Heart left ventricle (tissue), 16 donors: ENCODE measurements at regions not wholly inside any gene's neighbourhood (a gene's known extent, or its start where the extent isn't known, plus 50 kb on each side); places are given as distances from the start of the nearest gene placed in this dataset.

Source experiments
- ATAC-seq, 4 donors: fragments of 200-7000 bp; cut with Tn5 transposase; one replicate each; pipeline ENCODE4 v1.9.1; 2020 to 2022; ENCODE audit warnings: moderate library complexity in 4 of 4, mild to moderate bottlenecking in 3 of 4, moderate number of reproducible peaks in 1 of 4
- DNase-seq, 5 donors: peaks; one replicate each; pipeline ENCODE4 v3.0.0-alpha.2; 2020
- H3K27ac ChIP-seq, 12 donors: fragments of 200-600 bp; sonication (generic) in 4 of 12; one replicate each; pipeline versions ENCODE4 v1.5.0 to v1.8.0; 2016 to 2022; ENCODE audit warnings: mild to moderate bottlenecking in 2 of 12
- H3K27me3 ChIP-seq, 9 donors: fragments of 200-600 bp; sonication (generic) in 2 of 9; one replicate each; pipeline versions ENCODE4 v1.5.1 to v1.8.0; 2016 to 2022; ENCODE audit warnings: mild to moderate bottlenecking in 3 of 9
- H3K36me3 ChIP-seq, 9 donors: fragments of 200-600 bp; sonication (generic) in 2 of 9; one replicate each; pipeline versions ENCODE4 v1.5.0 to v1.8.0; 2018 to 2022; ENCODE audit warnings: mild to moderate bottlenecking in 2 of 9
- H3K4me1 ChIP-seq, 12 donors: fragments of 200-600 bp; sonication (generic) in 4 of 12; one replicate each; pipeline versions ENCODE4 v1.5.0 to v1.8.0; 2016 to 2022; ENCODE audit warnings: mild to moderate bottlenecking in 3 of 12
- H3K4me3 ChIP-seq, 12 donors: fragments of 200-600 bp; sonication (generic) in 4 of 12; one replicate each; pipeline versions ENCODE4 v1.5.0 to v1.8.0; 2017 to 2022; ENCODE audit warnings: mild to moderate bottlenecking in 9 of 12, moderate library complexity in 4 of 12
- H3K9me3 ChIP-seq, 12 donors: fragments of 200-600 bp; sonication (generic) in 4 of 12; one replicate each; pipeline versions ENCODE4 v1.5.0 to v1.8.0; 2016 to 2022; ENCODE audit warnings: mild to moderate bottlenecking in 1 of 12
- CTCF ChIP-seq, 12 donors: fragments of 200-600 bp; sonication (generic) in 4 of 12; IDR thresholded peaks; one replicate each; pipeline versions ENCODE4 v1.5.0 to v1.8.0; 2018 to 2022; ENCODE audit warnings: antibody characterized with exemption in 12 of 12, mild to moderate bottlenecking in 5 of 12
- POLR2A ChIP-seq, 2 donors: fragments of 450-650 bp; IDR thresholded peaks; one replicate each; pipeline ENCODE4 v1.6.1; 2017; ENCODE audit warnings: antibody characterized with exemption in 2 of 2, mild to moderate bottlenecking in 2 of 2, moderate library complexity in 2 of 2
- WGBS, 4 donors: extraction: QIAGEN DNeasy Blood & Tissue Kit in 2 of 4; methylation state at CpG; one replicate each; pipeline versions ENCODE4 v1.1.5 to v1.1.7; 2013 to 2018; 5-methylcytosine and 5-hydroxymethylcytosine counted together
- intact Hi-C, 10 donors: fragments of 100-400 bp; cut with DNase I; formaldehyde crosslinking; loops; one replicate each; pipeline versions ENCODE4 v1.11.1 to v1.14.2; 2022
- donor health status: ischemic (EF 13 %, LVEDD 7.1; RV severe dilation, severe dysfunction).
- donor health status: healthy with polysubstance abuse.
- donor health status: DM: no; HTN: yes; CAD: no.
- donor health status: DM: no; HTN: no; CAD: no.
- donor health status: ischemic (EF 25% LVEDD 6.9; RV normal size, moderate dysfunction).
- donor health status: ischemic (EF 25% LVEDD 5.7; RV mildly dilated, moderate dysfunction).
- donor health status: healthy.
- donor health status: DM: yes; HTN: yes; CAD: no.
- donor health status: ischemic (EF 35%, LVEDD 5.7; RV mildly dilated, moderate dysfunction).
- donor health status: nonischemic (EF 11% LVEDD 7.7; RV severe dilation, severe dysfunction).
- donor health status: DM: yes; HTN: yes; CAD: no.
- donor health status: PGD.
- donor health status: ischemic (EF 29% LVEDD 5.4; RV normal size, mild dysfunction).
- donor health status: nonischemic (EF 23%, LVEDD 6.1; RV moderate dilation, normal function).

GRCh38 chr3:43857361-43858293, 166.9 kb downstream of the ABHD5 start:
- Histone ChIP-seq H3K4me3 (no peak overlapping the region), H3K27me3 (peaks cover 0 to 55% (median 15%) of the 10 kb centered on the region in 9 donors), H3K4me1 (no peaks in the 10 kb centered on the region), H3K36me3 (no peaks in the 10 kb centered on the region), H3K9me3 (no peaks in the 10 kb centered on the region), H3K27ac (no peak overlapping the region)
- 64 to 78% (median 70%) methylated on average over 6 of the region's 6 CpGs for WGBS, 4 donors
- no peak for DNase-seq
- intact Hi-C loops = loop anchor here in 4 of 10 donors (5.0 to 10.0 kb wide), 3 partner anchors 313 to 340 kb away; no protein-coding TSS in a partner anchor
- no peak for ATAC-seq
- TF ChIP-seq CTCF (IDR thresholded peaks at IDR 0.05) (no peak), POLR2A (IDR thresholded peaks at IDR 0.05) (no peak)

- Histone ChIP-seq H3K27ac (no peak overlapping the region), H3K9me3 (no peaks in the 10 kb centered on the region), H3K36me3 (no peaks in the 10 kb centered on the region), H3K27me3 (peaks cover 0 to 54% (median 15%) of the 10 kb centered on the region in 9 donors), H3K4me1 (no peaks in the 10 kb centered on the region), H3K4me3 (no peak overlapping the region)
- TF ChIP-seq POLR2A (IDR thresholded peaks at IDR 0.05) (no peak), CTCF (IDR thresholded peaks at IDR 0.05) (no peak)
- intact Hi-C loops = loop anchor here in 4 of 10 donors (5.0 to 10.0 kb wide), 3 partner anchors 313 to 339 kb away; no protein-coding TSS in a partner anchor
- no peak for ATAC-seq
- DNase-seq = no peak
- 7 to 20% (median 16%) methylated on average over 10 to 14 of the region's 14 CpGs for WGBS, 4 donors
These were observed 167.6 kb downstream of the ABHD5 start for GRCh38 chr3:43858294-43858701.

GRCh38 chr3:43859766-43860165, 169.0 kb downstream of the ABHD5 start:
- H3K36me3 ChIP-seq = no peaks in the 10 kb centered on the region
- H3K27ac ChIP-seq = no peak overlapping the region
- H3K27me3 ChIP-seq = peaks cover 0 to 51% (median 15%) of the 10 kb centered on the region in 9 donors
- no peaks in the 10 kb centered on the region for H3K4me1 ChIP-seq
- no peaks in the 10 kb centered on the region for H3K9me3 ChIP-seq
- 69 to 78% (median 77%) methylated on average over 3 of the region's 3 CpGs for WGBS, 4 donors
- H3K4me3 ChIP-seq = no peak overlapping the region
- no peak for ATAC-seq
- TF ChIP-seq POLR2A (IDR thresholded peaks at IDR 0.05) (no peak), CTCF (IDR thresholded peaks at IDR 0.05) (no peak)
- no peak for DNase-seq
- intact Hi-C loops = loop anchor here in 4 of 10 donors (5.0 to 10.0 kb wide), 3 partner anchors 315 to 338 kb away; no protein-coding TSS in a partner anchor

GRCh38 chr3:43861635-43862034, 170.9 kb downstream of the ABHD5 start:
- intact Hi-C loops = no loop called here
- TF ChIP-seq CTCF (IDR thresholded peaks at IDR 0.05) (no peak), POLR2A (IDR thresholded peaks at IDR 0.05) (no peak)
- ATAC-seq (no peak), DNase-seq (no peak)
- Histone ChIP-seq H3K4me3 (no peak overlapping the region), H3K27ac (no peak overlapping the region), H3K27me3 (peaks cover 0 to 36% (median 13%) of the 10 kb centered on the region in 9 donors), H3K36me3 (no peaks in the 10 kb centered on the region), H3K9me3 (no peaks in the 10 kb centered on the region), H3K4me1 (no peaks in the 10 kb centered on the region)
- 91 to 96% (median 93%) methylated on average over 3 of the region's 3 CpGs for WGBS, 4 donors
